ENCODE measurements at regions not wholly inside any gene's neighbourhood (a gene's known extent, or its start where the extent isn't known, plus 50 kb on each side); places are given as distances from the start of the nearest gene placed in this dataset.

- no peaks in the 10 kb centered on the region for H3K36me3 Mint-ChIP-seq (ENCODE audit: low read depth)
- peaks cover 28% of the 10 kb centered on the region for H3K27me3 Mint-ChIP-seq
- no peak overlapping the region for H3K27ac Mint-ChIP-seq
- H3K27me3 ChIP-seq (ENCODE audit: control insufficient read depth in 1 of 2, insufficient read depth in 2 of 2, low read length in 2 of 2), result peaks cover 0 to 5% of the 10 kb centered on the region in 2 experiments
- DNase-seq, result no peak
- ChIA-PET CTCF (no interaction called here), POLR2A (no interaction called here)
- H3K36me3 ChIP-seq (ENCODE audit: insufficient read depth, low read length), result no peaks in the 10 kb centered on the region
- H3K9me3 Mint-ChIP-seq, result no peaks in the 10 kb centered on the region
- no peaks in the 10 kb centered on the region for H3K4me1 Mint-ChIP-seq (ENCODE audit: low read depth)
- H3K9me3 ChIP-seq (ENCODE audit: control insufficient read depth in 1 of 2, insufficient read depth in 1 of 2, low read length in 2 of 2), result no peaks in the 10 kb centered on the region
- no peak for ATAC-seq (ENCODE audit: poor library complexity)
- H3K4me3 ChIP-seq (ENCODE audit: low read length), result no peak overlapping the region
- no peak overlapping the region for H3K4me3 Mint-ChIP-seq
- H3K27ac ChIP-seq (ENCODE audit: low read depth in 1 of 2, low read length in 2 of 2), result no peak overlapping the region
- no peak for TF ChIP-seq CTCF (IDR thresholded peaks at IDR 0.05)
- no peaks in the 10 kb centered on the region for H3K4me1 ChIP-seq (ENCODE audit: insufficient read depth, low read length)
- intact Hi-C loops (cut with DNase I, micrococcal nuclease), result no loop called here
Observed at GRCh38 chr10:123521076-123521475, 145.1 kb upstream of the GPR26 start.

DNA sequence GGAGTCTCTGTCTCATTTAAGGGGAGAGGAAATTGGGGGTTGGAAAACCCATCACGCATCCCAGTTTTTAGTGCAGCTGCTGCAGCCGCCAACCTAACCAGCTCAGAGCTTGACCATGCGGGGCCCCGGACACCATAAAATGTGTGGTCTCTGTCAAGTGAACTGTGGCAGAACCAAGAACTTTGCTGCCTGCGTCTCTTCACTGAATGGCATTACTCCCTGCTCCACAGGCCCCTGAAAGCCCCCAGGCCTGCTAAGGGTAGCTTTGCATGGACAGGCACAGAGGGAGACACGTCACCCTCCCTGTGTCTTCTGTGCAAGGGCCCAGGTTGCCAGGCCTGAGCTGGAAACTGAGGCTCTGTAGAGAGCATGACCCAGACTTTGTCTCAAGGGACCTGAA lies 144.6 kb upstream of the GPR26 start:
- Histone ChIP-seq H3K27ac (ENCODE audit: low read depth in 1 of 2, low read length in 2 of 2) (no peak overlapping the region), H3K27me3 (ENCODE audit: control insufficient read depth in 1 of 2, insufficient read depth in 2 of 2, low read length in 2 of 2) (peaks cover 0 to 5% of the 10 kb centered on the region in 2 experiments), H3K4me1 (ENCODE audit: insufficient read depth, low read length) (no peaks in the 10 kb centered on the region), H3K9me3 (ENCODE audit: control insufficient read depth in 1 of 2, insufficient read depth in 1 of 2, low read length in 2 of 2) (no peaks in the 10 kb centered on the region), H3K36me3 (ENCODE audit: insufficient read depth, low read length) (no peaks in the 10 kb centered on the region), H3K4me3 (ENCODE audit: low read length) (no peak overlapping the region)
- no peak for ATAC-seq (ENCODE audit: poor library complexity)
- no peak for TF ChIP-seq CTCF (IDR thresholded peaks at IDR 0.05)
- ChIA-PET CTCF (no interaction called here), POLR2A (no interaction called here)
- Mint-ChIP-seq H3K27ac (no peak overlapping the region), H3K4me3 (no peak overlapping the region), H3K27me3 (peaks cover 29% of the 10 kb centered on the region), H3K9me3 (no peaks in the 10 kb centered on the region), H3K4me1 (ENCODE audit: low read depth) (no peaks in the 10 kb centered on the region), H3K36me3 (ENCODE audit: low read depth) (no peaks in the 10 kb centered on the region)
- intact Hi-C loops (cut with DNase I, micrococcal nuclease), result no loop called here
- no peak for DNase-seq

- ChIA-PET POLR2A (no interaction called here), CTCF (no interaction called here)
- DNase-seq (no peak), ATAC-seq (ENCODE audit: poor library complexity) (no peak)
- no peak overlapping the region for H3K27ac ChIP-seq (ENCODE audit: low read depth in 1 of 2, low read length in 2 of 2)
- intact Hi-C loops (cut with DNase I, micrococcal nuclease), result no loop called here
- H3K27me3 Mint-ChIP-seq, result peaks cover 31% of the 10 kb centered on the region
- no peaks in the 10 kb centered on the region for H3K36me3 Mint-ChIP-seq (ENCODE audit: low read depth)
- no peaks in the 10 kb centered on the region for H3K36me3 ChIP-seq (ENCODE audit: insufficient read depth, low read length)
- no peaks in the 10 kb centered on the region for H3K9me3 Mint-ChIP-seq
- no peak for TF ChIP-seq CTCF (IDR thresholded peaks at IDR 0.05)
- no peaks in the 10 kb centered on the region for H3K27me3 ChIP-seq (ENCODE audit: control insufficient read depth in 1 of 2, insufficient read depth in 2 of 2, low read length in 2 of 2)
- H3K27ac Mint-ChIP-seq, result no peak overlapping the region
- H3K4me1 ChIP-seq (ENCODE audit: insufficient read depth, low read length), result no peaks in the 10 kb centered on the region
- no peaks in the 10 kb centered on the region for H3K4me1 Mint-ChIP-seq (ENCODE audit: low read depth)
- no peak overlapping the region for H3K4me3 Mint-ChIP-seq
- no peaks in the 10 kb centered on the region for H3K9me3 ChIP-seq (ENCODE audit: control insufficient read depth in 1 of 2, insufficient read depth in 1 of 2, low read length in 2 of 2)
- no peak overlapping the region for H3K4me3 ChIP-seq (ENCODE audit: low read length)
Observed at GRCh38 chr10:123522702-123523312, 143.3 kb upstream of the GPR26 start.
